Nephron progenitor cell (in vitro differentiated cells): ENCODE measurements at regions not wholly inside any gene's neighbourhood (a gene's known extent, or its start where the extent isn't known, plus 50 kb on each side); places are given as distances from the start of the nearest gene placed in this dataset.

Experiments used
- DNase-seq: peaks from one replicate; pipeline ENCODE4 v3.0.0; 2021
- H3K27ac Mint-ChIP-seq: 2 replicates; pipeline ENCODE4 v1.8.0; 2021; ENCODE audit warnings: mild to moderate bottlenecking, moderate library complexity, mixed read lengths
- H3K27me3 Mint-ChIP-seq: 2 replicates; pipeline ENCODE4 v1.8.0; 2021; ENCODE audit warnings: mild to moderate bottlenecking, low read depth, mixed read lengths; ENCODE audit not compliant: poor library complexity
- H3K36me3 Mint-ChIP-seq: 2 replicates; pipeline ENCODE4 v1.8.0; 2021; ENCODE audit warnings: low read depth, mixed read lengths
- H3K4me1 Mint-ChIP-seq: 2 replicates; pipeline ENCODE4 v1.8.0; 2021; ENCODE audit warnings: mixed read lengths
- H3K4me3 Mint-ChIP-seq: 2 replicates; pipeline ENCODE4 v1.8.0; 2021; ENCODE audit warnings: mild to moderate bottlenecking, moderate library complexity, mixed read lengths
- H3K9me3 Mint-ChIP-seq: 2 replicates; pipeline ENCODE4 v1.8.0; 2021; ENCODE audit warnings: mild to moderate bottlenecking, moderate library complexity, mixed read lengths
- CTCF ChIP-seq: fragments of 200-600 bp; sonication (generic); IDR thresholded peaks from 2 replicates; pipeline ENCODE4 v1.5.0; 2021; ENCODE audit warnings: antibody characterized with exemption

DNA sequence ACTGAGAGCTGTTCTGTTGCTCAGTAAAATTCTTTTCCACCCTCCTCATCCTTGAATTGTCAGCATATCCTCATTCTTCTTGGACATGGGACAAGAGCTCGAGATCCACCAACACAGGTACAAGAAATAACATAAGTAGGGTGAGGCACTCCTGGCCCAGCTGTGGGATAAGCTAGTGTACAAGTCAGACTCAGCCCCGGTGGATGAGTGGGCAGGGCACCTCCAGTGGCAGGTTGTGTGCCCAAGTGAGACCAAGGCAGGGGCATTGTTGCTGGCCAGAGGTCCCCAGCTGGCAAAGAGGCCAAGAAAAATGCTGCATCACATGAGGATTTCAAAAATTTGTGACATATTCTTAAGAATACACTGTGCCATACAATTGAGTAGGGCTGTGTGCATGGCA lies 402.0 kb upstream of the ZWINT start:
- no peaks in the 10 kb centered on the region for H3K27me3 Mint-ChIP-seq
- H3K4me1 Mint-ChIP-seq = no peaks in the 10 kb centered on the region
- H3K27ac Mint-ChIP-seq = no peak overlapping the region
- H3K4me3 Mint-ChIP-seq = no peak overlapping the region
- peaks cover 30% of the 10 kb centered on the region for H3K9me3 Mint-ChIP-seq
- peaks cover 4% of the 10 kb centered on the region for H3K36me3 Mint-ChIP-seq
- TF ChIP-seq CTCF = no peak
- DNase-seq = no peak

- no peaks in the 10 kb centered on the region for H3K9me3 Mint-ChIP-seq
- peaks cover 3% of the 10 kb centered on the region for H3K27me3 Mint-ChIP-seq
- no peak for TF ChIP-seq CTCF
- no peaks in the 10 kb centered on the region for H3K4me1 Mint-ChIP-seq
- H3K27ac Mint-ChIP-seq = no peak overlapping the region
- DNase-seq = no peak
- no peak overlapping the region for H3K4me3 Mint-ChIP-seq
- no peaks in the 10 kb centered on the region for H3K36me3 Mint-ChIP-seq
Observed at GRCh38 chr10:56745490-56745889, 384.4 kb upstream of the ZWINT start.

DNA sequence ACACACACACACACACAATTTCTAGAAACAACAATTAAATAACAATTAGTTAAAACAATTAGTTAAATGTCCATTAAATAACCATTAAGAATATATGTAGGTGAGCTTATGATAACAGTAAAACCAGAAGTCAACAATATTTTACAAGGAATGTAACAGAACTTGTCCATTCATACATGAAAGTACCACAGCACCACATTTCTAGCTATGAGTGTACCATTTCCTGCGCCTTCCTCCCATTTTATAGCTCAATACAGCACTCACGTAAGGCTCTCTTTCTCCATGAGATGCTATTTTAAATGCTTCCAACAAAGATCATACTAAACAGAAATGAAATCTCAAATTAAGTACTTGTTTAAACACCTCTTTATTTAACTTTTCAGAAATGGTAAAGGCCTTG lies 367.3 kb upstream of the ZWINT start:
- peaks cover 5% of the 10 kb centered on the region for H3K9me3 Mint-ChIP-seq
- no peaks in the 10 kb centered on the region for H3K27me3 Mint-ChIP-seq
- no peaks in the 10 kb centered on the region for H3K4me1 Mint-ChIP-seq
- DNase-seq = no peak
- no peak overlapping the region for H3K27ac Mint-ChIP-seq
- H3K36me3 Mint-ChIP-seq = no peaks in the 10 kb centered on the region
- H3K4me3 Mint-ChIP-seq = no peak overlapping the region
- TF ChIP-seq CTCF = no peak

GRCh38 chr10:56722912-56723311 lies 361.9 kb upstream of the ZWINT start:
- Mint-ChIP-seq H3K4me1 (no peaks in the 10 kb centered on the region), H3K9me3 (no peaks in the 10 kb centered on the region), H3K4me3 (no peak overlapping the region), H3K27me3 (no peaks in the 10 kb centered on the region), H3K36me3 (no peaks in the 10 kb centered on the region), H3K27ac (no peak overlapping the region)
- TF ChIP-seq CTCF = no peak
- no peak for DNase-seq

GRCh38 chr10:56715262-56715661 lies 354.2 kb upstream of the ZWINT start:
- no peaks in the 10 kb centered on the region for H3K36me3 Mint-ChIP-seq
- H3K9me3 Mint-ChIP-seq = no peaks in the 10 kb centered on the region
- no peak for TF ChIP-seq CTCF
- no peaks in the 10 kb centered on the region for H3K4me1 Mint-ChIP-seq
- H3K4me3 Mint-ChIP-seq = no peak overlapping the region
- DNase-seq = no peak
- H3K27me3 Mint-ChIP-seq = no peaks in the 10 kb centered on the region
- H3K27ac Mint-ChIP-seq = no peak overlapping the region

DNA sequence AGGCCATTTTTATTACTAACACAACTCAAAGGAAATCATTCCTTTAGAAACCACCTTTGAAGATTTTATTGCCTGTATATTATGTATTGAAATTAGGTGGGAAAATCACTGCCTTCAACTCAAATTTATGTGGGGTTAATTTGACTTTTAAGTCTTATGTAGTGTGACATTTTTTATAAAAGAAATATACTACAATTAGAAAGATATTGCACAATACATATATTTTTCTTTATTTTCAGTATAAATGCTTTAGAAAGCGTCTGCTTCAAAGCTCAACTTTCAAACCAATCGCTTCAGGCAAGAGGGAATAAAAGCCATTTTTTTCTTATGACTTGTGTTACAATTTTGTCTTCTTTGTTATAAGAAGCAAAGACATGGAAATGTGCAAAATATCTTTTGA lies 337.4 kb upstream of the ZWINT start:
- TF ChIP-seq CTCF = no peak
- Mint-ChIP-seq H3K27me3 (no peaks in the 10 kb centered on the region), H3K4me3 (no peak overlapping the region)

More for the DNA sequence above, 337.4 kb upstream of the ZWINT start:
- H3K9me3 Mint-ChIP-seq = no peaks in the 10 kb centered on the region
- no peaks in the 10 kb centered on the region for H3K36me3 Mint-ChIP-seq
- H3K4me1 Mint-ChIP-seq = no peaks in the 10 kb centered on the region
- no peak overlapping the region for H3K27ac Mint-ChIP-seq
- DNase-seq = no peak
